H9 (cell line): ENCODE measurements at regions not wholly inside any gene's neighbourhood (a gene's known extent, or its start where the extent isn't known, plus 50 kb on each side); places are given as distances from the start of the nearest gene placed in this dataset.

Experiments
- DNase-seq: peaks from one replicate; pipeline ENCODE4 v3.0.0-alpha.2; 2017
- H2AFZ ChIP-seq: one replicate; pipeline ENCODE4 v1.6.1; 2013; ENCODE audit warnings: mild to moderate bottlenecking, low read length, control low read depth, moderate library complexity
- H2AK5ac ChIP-seq: 2 replicates; pipeline ENCODE4 v1.6.1; 2013; ENCODE audit warnings: low read length, control low read depth, mixed read lengths; ENCODE audit not compliant: insufficient read length
- H2BK120ac ChIP-seq: one replicate; pipeline ENCODE4 v1.6.1; 2013; ENCODE audit warnings: low read depth, mild to moderate bottlenecking, low read length, control low read depth, inconsistent platforms; ENCODE audit not compliant: poor library complexity, severe bottlenecking
- H2BK12ac ChIP-seq: 2 replicates; pipeline ENCODE4 v1.6.1; 2013; ENCODE audit warnings: low read length, control low read depth, mixed read lengths, low read depth; ENCODE audit not compliant: insufficient read length
- H2BK15ac ChIP-seq: 2 replicates; pipeline ENCODE4 v1.6.1; 2013; ENCODE audit warnings: low read depth, low read length, control low read depth
- H2BK20ac ChIP-seq: one replicate; pipeline ENCODE4 v1.6.1; 2013; ENCODE audit warnings: low read depth, mild to moderate bottlenecking, low read length, control low read depth, inconsistent platforms; ENCODE audit not compliant: poor library complexity, severe bottlenecking
- H2BK5ac ChIP-seq: 2 replicates; pipeline ENCODE4 v1.6.1; 2013; ENCODE audit warnings: low read length, control low read depth, mixed read lengths; ENCODE audit not compliant: insufficient read length
- H3K14ac ChIP-seq: 2 replicates; pipeline ENCODE4 v1.6.1; 2013; ENCODE audit warnings: low read length, control low read depth; ENCODE audit not compliant: insufficient read depth
- H3K18ac ChIP-seq: 2 replicates; pipeline ENCODE4 v1.6.1; 2013; ENCODE audit warnings: low read depth, mild to moderate bottlenecking, mixed read lengths, low read length, control low read depth; ENCODE audit not compliant: insufficient read length
- H3K23ac ChIP-seq: 2 replicates; pipeline ENCODE4 v1.6.1; 2013; ENCODE audit warnings: low read length, control low read depth, mixed read lengths, low read depth; ENCODE audit not compliant: insufficient read length
- H3K23me2 ChIP-seq: 2 replicates; pipeline ENCODE4 v1.6.1; 2013; ENCODE audit warnings: low read depth, mild to moderate bottlenecking, mixed read lengths, low read length, control low read depth; ENCODE audit not compliant: insufficient read length, poor library complexity, severe bottlenecking
- H3K27ac ChIP-seq: 2 replicates; pipeline ENCODE4 v1.5.1; 2013; ENCODE audit warnings: low read length, control low read depth, mixed read lengths, low read depth; ENCODE audit not compliant: insufficient read length
- H3K27me3 ChIP-seq: 2 replicates; pipeline ENCODE4 v1.6.1; 2013; ENCODE audit warnings: low read length, control low read depth, inconsistent platforms; ENCODE audit not compliant: insufficient read depth
- H3K4ac ChIP-seq: 2 replicates; pipeline ENCODE4 v1.6.1; 2013; ENCODE audit warnings: low read depth, mild to moderate bottlenecking, control low read depth, inconsistent platforms, low read length, moderate library complexity
- H3K4me1 ChIP-seq: 2 replicates; pipeline ENCODE4 v1.6.1; 2013; ENCODE audit warnings: low read length, control low read depth, inconsistent platforms; ENCODE audit not compliant: insufficient read depth
- H3K4me2 ChIP-seq: 2 replicates; pipeline ENCODE4 v1.6.1; 2013; ENCODE audit warnings: low read length, control low read depth, mixed read lengths; ENCODE audit not compliant: insufficient read length, insufficient read depth
- H3K56ac ChIP-seq: 2 replicates; pipeline ENCODE4 v1.6.1; 2013; ENCODE audit warnings: low read depth, mild to moderate bottlenecking, mixed read lengths, low read length, control low read depth; ENCODE audit not compliant: insufficient read length
- H3K79me1 ChIP-seq: 2 replicates; pipeline ENCODE4 v1.6.1; 2013; ENCODE audit warnings: low read depth, mild to moderate bottlenecking, moderate library complexity, low read length, control low read depth, inconsistent platforms; ENCODE audit not compliant: insufficient read depth, poor library complexity, severe bottlenecking
- H3K79me2 ChIP-seq: 2 replicates; pipeline ENCODE4 v1.6.1; 2013; ENCODE audit warnings: low read length, control low read depth, inconsistent platforms; ENCODE audit not compliant: insufficient read depth
- H3K9ac ChIP-seq: 2 replicates; pipeline ENCODE4 v1.6.1; 2013; ENCODE audit warnings: low read length, control low read depth, mixed read lengths; ENCODE audit not compliant: insufficient read length; ENCODE audit errors: extremely low read depth
- H3K9me3 ChIP-seq: one replicate; pipeline ENCODE4 v1.6.1; 2013; ENCODE audit warnings: low read depth, low read length, inconsistent platforms; ENCODE audit not compliant: control insufficient read depth
- H3T11ph ChIP-seq: one replicate; pipeline ENCODE4 v1.6.1; 2013; ENCODE audit warnings: mild to moderate bottlenecking, low read length, control low read depth, inconsistent platforms
- H4K20me1 ChIP-seq: one replicate; pipeline ENCODE4 v1.6.1; 2013; ENCODE audit not compliant: control insufficient read depth, insufficient read length, insufficient read depth
- H4K5ac ChIP-seq: 2 replicates; pipeline ENCODE4 v1.6.1; 2013; ENCODE audit warnings: low read depth, mild to moderate bottlenecking, mixed read lengths, low read length, control low read depth; ENCODE audit not compliant: insufficient read length
- H4K8ac ChIP-seq: replicated peaks from 2 replicates; pipeline ENCODE4 v1.6.1; 2013; ENCODE audit warnings: low read length, control low read depth, mixed read lengths, low read depth; ENCODE audit not compliant: insufficient read length
- H4K91ac ChIP-seq: 2 replicates; pipeline ENCODE4 v1.6.1; 2013; ENCODE audit warnings: low read depth, mild to moderate bottlenecking, moderate library complexity, mixed read lengths, low read length, control low read depth; ENCODE audit not compliant: insufficient read length
- H3K27ac Mint-ChIP-seq, 3 experiments: 2 replicates in 2 of 3; 3 replicates in 1 of 3; pipeline ENCODE4 v1.8.0; 2020 to 2021; ENCODE audit warnings: mixed read lengths in 3 of 3, mild to moderate bottlenecking in 1 of 3, moderate library complexity in 1 of 3
- H3K27me3 Mint-ChIP-seq: 2 replicates; pipeline ENCODE4 v1.8.0; 2021; ENCODE audit warnings: low read depth, mild to moderate bottlenecking, moderate library complexity, mixed read lengths
- H3K36me3 Mint-ChIP-seq, 3 experiments: 2 replicates in 2 of 3; 3 replicates in 1 of 3; pipeline ENCODE4 v1.8.0; 2020 to 2021; ENCODE audit warnings: low read depth in 3 of 3, mixed read lengths in 3 of 3; ENCODE audit not compliant: insufficient read depth in 1 of 3
- H3K4me1 Mint-ChIP-seq, 2 experiments: 2 replicates each; pipeline ENCODE4 v1.8.0; 2020; ENCODE audit warnings: mixed read lengths in 2 of 2
- H3K4me3 Mint-ChIP-seq, 2 experiments: 2 replicates in 1 of 2; 3 replicates in 1 of 2; pipeline ENCODE4 v1.8.0; 2020 to 2021; ENCODE audit warnings: mild to moderate bottlenecking in 2 of 2, mixed read lengths in 2 of 2, moderate library complexity in 1 of 2
- H3K9me3 Mint-ChIP-seq, 2 experiments: 2 replicates in 1 of 2; 3 replicates in 1 of 2; pipeline ENCODE4 v1.8.0; 2020; ENCODE audit warnings: mild to moderate bottlenecking in 2 of 2, mixed read lengths in 2 of 2, moderate library complexity in 1 of 2
- WGBS: extraction: QIAGEN DNeasy Blood & Tissue Kit; methylation state at CpG from one replicate; pipeline ENCODE4 v1.1.7; 2013; ENCODE audit warnings: missing lambda C conversion rate, low lambda C conversion rate, mixed read lengths; ENCODE audit not compliant: insufficient read length; ENCODE audit errors: extremely low coverage; 5-methylcytosine and 5-hydroxymethylcytosine counted together
- TF ChIP-seq, protein P1 (sequence below): fragments of 200-600 bp; sonication (generic); conservative IDR thresholded peaks from 3 replicates; pipeline ENCODE4 v1.8.0; 2021; ENCODE audit warnings: antibody characterized with exemption, mild to moderate bottlenecking

DNA sequence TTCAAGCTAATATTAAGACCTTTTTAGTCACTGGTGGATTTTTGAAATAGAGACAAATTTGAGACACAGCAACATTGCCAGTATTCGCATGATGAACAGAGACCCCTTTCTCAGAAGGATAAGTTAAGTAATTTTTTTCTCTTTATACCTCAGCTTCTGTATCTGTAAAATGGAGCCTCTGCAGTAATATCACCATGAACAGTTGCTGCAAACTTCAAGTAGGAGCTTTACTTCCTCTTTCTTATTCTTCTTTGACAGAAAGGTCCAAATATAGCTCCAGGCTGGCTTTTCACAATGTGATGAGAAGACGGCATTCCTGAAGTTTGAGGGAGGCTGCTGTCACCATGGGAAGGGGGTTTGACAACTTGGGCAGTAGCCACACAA is 158.7 kb downstream of the TDRD15 start:
- no peak overlapping the region for H2BK5ac ChIP-seq
- Mint-ChIP-seq H3K27ac (no peak overlapping the region), H3K9me3 (no peaks in the 10 kb centered on the region), H3K36me3 (no peaks in the 10 kb centered on the region), H3K4me1 (peaks cover 8 to 10% of the 10 kb centered on the region in 2 experiments), H3K27me3 (peaks cover 3% of the 10 kb centered on the region; the same call in 1 of the 2 replicates), H3K4me3 (no peak overlapping the region)
- no peak overlapping the region for H3K23ac ChIP-seq
- no peak overlapping the region for H4K91ac ChIP-seq
- no peak overlapping the region for H3K14ac ChIP-seq
- H4K20me1 ChIP-seq = no peaks in the 10 kb centered on the region
- no peak overlapping the region for H3K56ac ChIP-seq
- no CpG with 5 or more reads among the region's 2 CpGs for WGBS
- no peak overlapping the region for H2BK12ac ChIP-seq
- no peak for DNase-seq
- H3K23me2 ChIP-seq = no peaks in the 10 kb centered on the region
- H3K9me3 ChIP-seq = no peaks in the 10 kb centered on the region
- H3K4ac ChIP-seq = no peak overlapping the region
- no peak overlapping the region for H3K18ac ChIP-seq
- TF ChIP-seq, protein P1, sequence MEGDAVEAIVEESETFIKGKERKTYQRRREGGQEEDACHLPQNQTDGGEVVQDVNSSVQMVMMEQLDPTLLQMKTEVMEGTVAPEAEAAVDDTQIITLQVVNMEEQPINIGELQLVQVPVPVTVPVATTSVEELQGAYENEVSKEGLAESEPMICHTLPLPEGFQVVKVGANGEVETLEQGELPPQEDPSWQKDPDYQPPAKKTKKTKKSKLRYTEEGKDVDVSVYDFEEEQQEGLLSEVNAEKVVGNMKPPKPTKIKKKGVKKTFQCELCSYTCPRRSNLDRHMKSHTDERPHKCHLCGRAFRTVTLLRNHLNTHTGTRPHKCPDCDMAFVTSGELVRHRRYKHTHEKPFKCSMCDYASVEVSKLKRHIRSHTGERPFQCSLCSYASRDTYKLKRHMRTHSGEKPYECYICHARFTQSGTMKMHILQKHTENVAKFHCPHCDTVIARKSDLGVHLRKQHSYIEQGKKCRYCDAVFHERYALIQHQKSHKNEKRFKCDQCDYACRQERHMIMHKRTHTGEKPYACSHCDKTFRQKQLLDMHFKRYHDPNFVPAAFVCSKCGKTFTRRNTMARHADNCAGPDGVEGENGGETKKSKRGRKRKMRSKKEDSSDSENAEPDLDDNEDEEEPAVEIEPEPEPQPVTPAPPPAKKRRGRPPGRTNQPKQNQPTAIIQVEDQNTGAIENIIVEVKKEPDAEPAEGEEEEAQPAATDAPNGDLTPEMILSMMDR = no peak
- H2AFZ ChIP-seq = no peak overlapping the region
- H4K5ac ChIP-seq = no peak overlapping the region
- H4K8ac ChIP-seq = no peak overlapping the region
- H2AK5ac ChIP-seq = no peak overlapping the region
- H3K4me1 ChIP-seq = no peaks in the 10 kb centered on the region
- H3K4me2 ChIP-seq = no peak overlapping the region
- H3K9ac ChIP-seq = no peak overlapping the region
- H3T11ph ChIP-seq = no peak overlapping the region
- H2BK15ac ChIP-seq = no peak overlapping the region
- no peaks in the 10 kb centered on the region for H3K79me1 ChIP-seq
- no peaks in the 10 kb centered on the region for H3K27me3 ChIP-seq
- H3K79me2 ChIP-seq = no peaks in the 10 kb centered on the region
- no peak overlapping the region for H3K27ac ChIP-seq
- no peak overlapping the region for H2BK20ac ChIP-seq
- no peak overlapping the region for H2BK120ac ChIP-seq
